Endothelial cell of umbilical vein (primary cell): ENCODE measurements at regions not wholly inside any gene's neighbourhood (a gene's known extent, or its start where the extent isn't known, plus 50 kb on each side); places are given as distances from the start of the nearest gene placed in this dataset.
"Not testable (repeated sequence)": the region's sequence is repeated elsewhere in the genome, so short reads cannot be mapped to it uniquely, and the experiment has no call there.

ENCODE experiments used
- BruUV-seq: library from RNA; stranded (reverse); fragments of 400-500 nt; replicated peaks from 2 replicates; lab custom pipeline; 2021; lab: Mats Ljungman, UMichigan
- CTCF ChIA-PET: fragments of 300-600, 350-600 bp; sonication (Branson Sonifier 250); formaldehyde crosslinking; loops from one replicate; lab custom pipeline; 2021; ENCODE audit warnings: antibody characterized with exemption, inconsistent platforms; lab: Charles Lee
- POLR2A ChIA-PET: fragments of 300-600, 350-600 bp; sonication (Branson Sonifier 250); formaldehyde crosslinking; loops from one replicate; lab custom pipeline; 2021; ENCODE audit warnings: antibody characterized with exemption, inconsistent platforms; lab: Charles Lee
- DNase-seq: peaks from one replicate; pipeline ENCODE4 v3.0.0-alpha.2; 2011; ENCODE audit warnings: low read depth, low spot score
- FAIRE-seq: peaks from 2 replicates; lab custom pipeline; 2011; peaks lifted over from hg19 to GRCh38; lab: Jason Lieb, UNC
- H2AFZ ChIP-seq: 2 replicates; pipeline ENCODE4 v1.6.0; 2012; ENCODE audit warnings: low read depth, low read length, control low read depth, inconsistent platforms
- H3K27ac ChIP-seq: 2 replicates; pipeline ENCODE4 v1.5.1; 2011; ENCODE audit warnings: low read depth, mild to moderate bottlenecking, control low read depth, low read length, moderate library complexity; ENCODE audit not compliant: insufficient read depth
- H3K27me3 ChIP-seq, 2 experiments: 2 replicates each; pipeline versions ENCODE4 v1.6.0 to v1.6.1; 2011; ENCODE audit warnings: low read length in 2 of 2, mixed read lengths in 1 of 2; ENCODE audit not compliant: control insufficient read depth in 2 of 2, insufficient read depth in 2 of 2
- H3K36me3 ChIP-seq, 2 experiments: 2 replicates in 1 of 2; 3 replicates in 1 of 2; pipeline ENCODE4 v1.5.1; 2011; ENCODE audit warnings: low read length in 2 of 2, mild to moderate bottlenecking in 1 of 2, moderate library complexity in 1 of 2; ENCODE audit not compliant: control insufficient read depth in 2 of 2, insufficient read depth in 2 of 2; ENCODE audit errors: extremely low read depth in 1 of 2
- H3K4me1 ChIP-seq: 3 replicates; pipeline ENCODE4 v1.5.1; 2011; ENCODE audit warnings: mild to moderate bottlenecking, low read length; ENCODE audit not compliant: control insufficient read depth, insufficient read depth; ENCODE audit errors: extremely low read depth
- H3K4me2 ChIP-seq: 2 replicates; pipeline ENCODE4 v1.6.1; 2011; ENCODE audit warnings: low read length, control low read depth, mixed read lengths; ENCODE audit not compliant: insufficient read depth
- H3K4me3 ChIP-seq, 3 experiments: fragments of 200-600 bp in 1 of 3; sonication (generic), shearing (Covaris generic) in 1 of 3; replicated peaks in 1 of 3; 2 replicates each; pipeline ENCODE4 v1.5.1; 2011 to 2016; ENCODE audit warnings: control low read depth in 3 of 3, low read length in 3 of 3, mild to moderate bottlenecking in 2 of 3, inconsistent platforms in 1 of 3, low read depth in 1 of 3, moderate library complexity in 1 of 3; ENCODE audit not compliant: insufficient read depth in 1 of 3
- H3K79me2 ChIP-seq: 2 replicates; pipeline ENCODE4 v1.6.0; 2012; ENCODE audit warnings: low read length, inconsistent platforms; ENCODE audit not compliant: control insufficient read depth, insufficient read depth
- H3K9ac ChIP-seq: replicated peaks from 2 replicates; pipeline ENCODE3; 2011; ENCODE audit warnings: low read length, control low read depth; ENCODE audit not compliant: insufficient read depth; ENCODE audit errors: extremely low read depth
- H3K9me1 ChIP-seq: replicated peaks from 3 replicates; pipeline ENCODE4 v1.6.0; 2011; ENCODE audit warnings: mild to moderate bottlenecking, low read length; ENCODE audit not compliant: control insufficient read depth, insufficient read depth; ENCODE audit errors: extremely low read depth
- H3K9me3 ChIP-seq: replicated peaks from 2 replicates; pipeline ENCODE4 v1.5.1; 2012; ENCODE audit warnings: low read length, inconsistent platforms; ENCODE audit not compliant: control insufficient read depth, insufficient read depth
- H4K20me1 ChIP-seq: replicated peaks from 2 replicates; pipeline ENCODE3; 2011; ENCODE audit warnings: mild to moderate bottlenecking, low read length; ENCODE audit not compliant: control insufficient read depth, insufficient read depth; ENCODE audit errors: extremely low read depth
- CTCF ChIP-seq, 2 donors: IDR thresholded peaks; 1 replicate in 1 of 2; 2 replicates in 1 of 2; pipeline ENCODE4 v1.5.1; 2011; ENCODE audit warnings: low read length in 2 of 2, mild to moderate bottlenecking in 2 of 2, moderate library complexity in 2 of 2, control low read depth in 1 of 2, inconsistent platforms in 1 of 2, low read depth in 1 of 2; ENCODE audit not compliant: insufficient read depth in 1 of 2; ENCODE audit errors: extremely low read depth in 1 of 2
- EZH2 ChIP-seq: IDR thresholded peaks from 2 replicates; pipeline ENCODE4 v1.6.1; 2012; ENCODE audit warnings: borderline replicate concordance, low read depth, mild to moderate bottlenecking, moderate library complexity, low read length, inconsistent platforms; ENCODE audit not compliant: severe bottlenecking
- FOS ChIP-seq: IDR thresholded peaks from 2 replicates; pipeline ENCODE4 v1.6.1; 2011; ENCODE audit warnings: mild to moderate bottlenecking, low read length, moderate library complexity, borderline replicate concordance; ENCODE audit not compliant: insufficient read depth
- GATA2 ChIP-seq: IDR thresholded peaks from 2 replicates; pipeline ENCODE4 v1.7.0; 2011; ENCODE audit warnings: low read depth, mild to moderate bottlenecking, moderate library complexity, mixed read lengths, low read length; ENCODE audit not compliant: insufficient read length, insufficient read depth
- JUN ChIP-seq: IDR thresholded peaks from 2 replicates; pipeline ENCODE4 v1.6.1; 2011; ENCODE audit warnings: borderline replicate concordance, low read depth; ENCODE audit not compliant: insufficient read length, insufficient read depth
- MYC ChIP-seq: IDR thresholded peaks from one replicate; pipeline ENCODE4 v1.6.1; 2011; ENCODE audit warnings: mild to moderate bottlenecking, low read depth, low read length
- POLR2A ChIP-seq: IDR thresholded peaks from 2 replicates; pipeline ENCODE4 v1.6.1; 2012; ENCODE audit warnings: low read depth, mild to moderate bottlenecking, control low read depth, low read length
- POLR2AphosphoS5 ChIP-seq: IDR thresholded peaks from 2 replicates; pipeline ENCODE4 v1.6.1; 2012; ENCODE audit warnings: low read depth, mild to moderate bottlenecking, control low read depth, low read length, moderate library complexity; ENCODE audit not compliant: insufficient read depth
- dilution Hi-C: fragments of 300-500 bp; cut with MboI; formaldehyde crosslinking; loops from one replicate; pipeline ENCODE4 v1.15.0; 2019; ENCODE audit warnings: low sequenced_read_pairs; ENCODE audit not compliant: extremely low pct_ligation_motif_present
- intact Hi-C: fragments of 100-400 bp; cut with micrococcal nuclease; formaldehyde crosslinking; loops from one replicate; pipeline ENCODE4 v1.10.0; 2022
- TF ChIP-seq, protein P1 (sequence below): IDR thresholded peaks from 2 replicates; pipeline ENCODE4 v1.6.1; 2011; ENCODE audit not compliant: insufficient read depth, insufficient read length

- TF ChIP-seq, protein P1, sequence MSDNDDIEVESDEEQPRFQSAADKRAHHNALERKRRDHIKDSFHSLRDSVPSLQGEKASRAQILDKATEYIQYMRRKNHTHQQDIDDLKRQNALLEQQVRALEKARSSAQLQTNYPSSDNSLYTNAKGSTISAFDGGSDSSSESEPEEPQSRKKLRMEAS = no peak
- TF ChIP-seq POLR2AphosphoS5 (no peak), CTCF (IDR thresholded peaks at IDR 0.05; ENCODE audit: extremely low read depth in 1 of 2, insufficient read depth in 1 of 2, low read depth in 1 of 2, low read length in 2 of 2) (no peak), GATA2 (no peak), MYC (no peak), POLR2A (no peak), JUN (no peak), EZH2 (no peak), FOS (no peak)
- H3K9me3 ChIP-seq = no peaks in the 10 kb centered on the region
- no peaks in the 10 kb centered on the region for H3K79me2 ChIP-seq
- no peak overlapping the region for H3K4me2 ChIP-seq
- POLR2A ChIA-PET = no interaction called here
- dilution Hi-C loops (no loop called here), intact Hi-C loops (no loop called here)
- DNase-seq (no peak), FAIRE-seq (no peak)
- H3K9me1 ChIP-seq = no peaks in the 10 kb centered on the region
- no peak overlapping the region for H3K27ac ChIP-seq
- no peak overlapping the region for H3K4me3 ChIP-seq
- H3K36me3 ChIP-seq = no peaks in the 10 kb centered on the region
- CTCF ChIA-PET = interaction anchor here (0.6 to 2.3 kb wide), 3 partner anchors 13 to 419 kb away, joined by 3 to 10 read pairs (median 4); no protein-coding TSS in a partner anchor
- H3K9ac ChIP-seq = no peak overlapping the region
- peaks cover 0 to 6% of the 10 kb centered on the region in 2 experiments for H3K27me3 ChIP-seq
- H2AFZ ChIP-seq = no peak overlapping the region
- H3K4me1 ChIP-seq = no peaks in the 10 kb centered on the region
- H4K20me1 ChIP-seq = no peaks in the 10 kb centered on the region
- no TSS peak for BruUV-seq
Measured at GRCh38 chr12:14225064-14225463, 140.4 kb upstream of the ATF7IP start.

- H2AFZ ChIP-seq, H3K27ac ChIP-seq, intact Hi-C loops, POLR2A ChIA-PET, H3K4me1 ChIP-seq, dilution Hi-C loops, H3K79me2 ChIP-seq, H3K4me3 ChIP-seq, H3K9me3 ChIP-seq, CTCF ChIA-PET, FAIRE-seq, H3K27me3 ChIP-seq, H4K20me1 ChIP-seq, BruUV-seq, H3K9ac ChIP-seq, H3K36me3 ChIP-seq, H3K4me2 ChIP-seq, H3K9me1 ChIP-seq, DNase-seq: not testable (repeated sequence)
Measured at GRCh38 chr12:14235176-14235575, 130.3 kb upstream of the ATF7IP start.

DNA sequence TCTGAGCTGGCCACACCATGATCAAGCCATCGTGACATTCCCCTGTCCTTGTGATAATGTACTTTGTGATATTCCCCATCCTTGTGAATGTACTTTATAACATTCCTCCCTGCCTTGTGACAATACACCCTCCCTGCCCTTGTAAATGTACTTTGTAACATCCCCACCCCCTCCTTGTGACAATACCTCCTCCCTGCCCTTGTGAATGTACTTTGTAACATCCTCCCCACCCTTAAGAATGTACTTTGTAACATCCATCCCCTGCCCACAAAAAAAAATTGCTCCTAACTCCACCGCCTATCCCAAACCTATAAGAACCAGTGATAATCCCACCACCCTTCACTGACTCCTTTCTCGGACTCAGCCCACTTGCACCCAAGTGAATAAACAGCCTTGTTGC lies 128.8 kb upstream of the ATF7IP start:
- CTCF ChIA-PET = interaction anchor here (2.2 to 4.5 kb wide), 5 partner anchors 217 to 478 kb away, joined by 23 to 88 read pairs (median 83); no protein-coding TSS in a partner anchor
- H3K9me3 ChIP-seq, H3K4me1 ChIP-seq, H3K27ac ChIP-seq, H3K4me3 ChIP-seq, H3K9me1 ChIP-seq, intact Hi-C loops, H3K4me2 ChIP-seq, POLR2A ChIA-PET, H3K36me3 ChIP-seq, H2AFZ ChIP-seq, DNase-seq, FAIRE-seq, H3K9ac ChIP-seq, dilution Hi-C loops, H3K27me3 ChIP-seq, H3K79me2 ChIP-seq, BruUV-seq, H4K20me1 ChIP-seq: not testable (repeated sequence)
